ENCODE measurements at regions not wholly inside any gene's neighbourhood (a gene's known extent, or its start where the extent isn't known, plus 50 kb on each side); places are given as distances from the start of the nearest gene placed in this dataset.

- no peak for TF ChIP-seq CTCF (conservative IDR thresholded peaks at IDR 0.05 in 1 of 2, IDR thresholded peaks at IDR 0.05 in 1 of 2; ENCODE audit: extremely low read depth in 1 of 2, insufficient read depth in 1 of 2, low read depth in 1 of 2, low read length in 2 of 2)
- TF ChIP-seq EZH2 (IDR thresholded peaks at IDR 0.05; ENCODE audit: borderline replicate concordance, low read length): no peak
Measured at GRCh38 chr9:129465834-129466535, 154.9 kb downstream of the C9orf50 start.

All from mammary epithelial cell (primary cell).